ENCODE measurements at regions not wholly inside any gene's neighbourhood (a gene's known extent, or its start where the extent isn't known, plus 50 kb on each side); places are given as distances from the start of the nearest gene placed in this dataset.

DNA sequence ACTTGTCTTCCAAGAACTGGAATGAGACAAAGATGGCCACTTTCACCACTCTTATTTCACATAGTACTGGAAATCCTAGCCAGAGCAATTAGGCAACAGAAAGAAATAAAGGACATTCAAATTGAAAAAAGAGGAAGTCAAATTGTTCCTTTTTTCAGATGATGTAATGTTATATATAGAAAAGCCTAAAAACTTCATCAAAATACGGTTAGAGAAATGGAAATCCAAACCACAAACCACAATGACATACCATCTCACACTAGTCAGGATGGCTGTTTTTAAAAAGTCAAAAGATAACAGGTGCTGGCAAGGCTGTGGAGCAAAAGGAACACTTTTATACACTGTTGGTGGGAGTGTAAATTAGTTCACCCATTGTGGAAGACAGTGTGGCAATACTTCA lies 113.3 kb upstream of the SPRY2 start:
- Histone ChIP-seq H3K27me3 (ENCODE audit: control insufficient read depth in 4 of 4, insufficient read depth in 4 of 4, low read length in 3 of 4) (no peaks in the 10 kb centered on the region), H3K36me3 (ENCODE audit: control insufficient read depth in 4 of 4, insufficient read depth in 3 of 4, low read depth in 1 of 4, low read length in 3 of 4) (no peaks in the 10 kb centered on the region), H3K4me1 (ENCODE audit: control insufficient read depth in 4 of 4, insufficient read depth in 4 of 4, low read length in 3 of 4) (no peaks in the 10 kb centered on the region), H3K9ac (ENCODE audit: low read depth in 1 of 2, low read length in 2 of 2) (no peak overlapping the region), H3K4me3 (ENCODE audit: low read depth in 1 of 3, low read length in 3 of 3) (no peak overlapping the region), H3K27ac (ENCODE audit: low read depth in 1 of 2, low read length in 2 of 2) (no peak overlapping the region), H3K9me3 (ENCODE audit: control insufficient read depth in 4 of 4, low read length in 3 of 4) (no peaks in the 10 kb centered on the region)
- TF ChIP-seq EGR1 (IDR thresholded peaks at IDR 0.05; ENCODE audit: low read depth in 2 of 2) (no peak), RXRA (IDR thresholded peaks at IDR 0.05) (no peak), GABPA (IDR thresholded peaks at IDR 0.05 in 1 of 2, conservative IDR thresholded peaks at IDR 0.05 in 1 of 2) (no peak), YY1 (IDR thresholded peaks at IDR 0.05) (peak; percentile 21)
- TF ChIP-seq, protein P1, sequence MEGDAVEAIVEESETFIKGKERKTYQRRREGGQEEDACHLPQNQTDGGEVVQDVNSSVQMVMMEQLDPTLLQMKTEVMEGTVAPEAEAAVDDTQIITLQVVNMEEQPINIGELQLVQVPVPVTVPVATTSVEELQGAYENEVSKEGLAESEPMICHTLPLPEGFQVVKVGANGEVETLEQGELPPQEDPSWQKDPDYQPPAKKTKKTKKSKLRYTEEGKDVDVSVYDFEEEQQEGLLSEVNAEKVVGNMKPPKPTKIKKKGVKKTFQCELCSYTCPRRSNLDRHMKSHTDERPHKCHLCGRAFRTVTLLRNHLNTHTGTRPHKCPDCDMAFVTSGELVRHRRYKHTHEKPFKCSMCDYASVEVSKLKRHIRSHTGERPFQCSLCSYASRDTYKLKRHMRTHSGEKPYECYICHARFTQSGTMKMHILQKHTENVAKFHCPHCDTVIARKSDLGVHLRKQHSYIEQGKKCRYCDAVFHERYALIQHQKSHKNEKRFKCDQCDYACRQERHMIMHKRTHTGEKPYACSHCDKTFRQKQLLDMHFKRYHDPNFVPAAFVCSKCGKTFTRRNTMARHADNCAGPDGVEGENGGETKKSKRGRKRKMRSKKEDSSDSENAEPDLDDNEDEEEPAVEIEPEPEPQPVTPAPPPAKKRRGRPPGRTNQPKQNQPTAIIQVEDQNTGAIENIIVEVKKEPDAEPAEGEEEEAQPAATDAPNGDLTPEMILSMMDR (IDR thresholded peaks at IDR 0.05; ENCODE audit: low read depth, low read length, missing input control) = no peak
- WGBS = 67% methylated on average over 1 of the region's 1 CpG
- DNase-seq (ENCODE audit: low spot score) = no peak

DNA sequence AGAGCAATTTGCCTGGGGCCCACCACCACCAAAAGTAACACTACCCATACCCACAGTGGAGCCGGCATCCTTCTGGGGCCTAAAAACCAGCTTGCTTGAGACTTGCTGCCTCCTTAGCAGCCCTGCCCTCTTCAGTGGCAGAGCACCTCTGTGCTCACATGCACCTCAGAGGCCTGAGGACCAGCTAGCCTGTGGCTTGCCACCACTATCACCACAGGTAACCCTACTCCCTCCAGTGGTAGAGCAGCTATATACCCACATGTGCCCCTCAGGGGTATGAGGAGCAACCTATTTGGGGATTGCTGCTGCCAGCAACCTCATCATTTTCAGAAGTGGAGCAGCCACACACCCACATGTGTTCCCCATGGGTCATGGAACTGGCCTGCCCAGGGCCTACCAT lies 111.4 kb upstream of the SPRY2 start:
- Histone ChIP-seq H3K27me3 (ENCODE audit: control insufficient read depth in 4 of 4, insufficient read depth in 4 of 4, low read length in 3 of 4) (no peaks in the 10 kb centered on the region), H3K9me3 (ENCODE audit: control insufficient read depth in 4 of 4, low read length in 3 of 4) (no peaks in the 10 kb centered on the region), H3K36me3 (ENCODE audit: control insufficient read depth in 4 of 4, insufficient read depth in 3 of 4, low read depth in 1 of 4, low read length in 3 of 4) (no peaks in the 10 kb centered on the region), H3K27ac (ENCODE audit: low read depth in 1 of 2, low read length in 2 of 2) (no peak overlapping the region), H3K9ac (ENCODE audit: low read depth in 1 of 2, low read length in 2 of 2) (no peak overlapping the region), H3K4me3 (ENCODE audit: low read depth in 1 of 3, low read length in 3 of 3) (no peak overlapping the region), H3K4me1 (ENCODE audit: control insufficient read depth in 4 of 4, insufficient read depth in 4 of 4, low read length in 3 of 4) (peaks cover 0 to 6% (median 3%) of the 10 kb centered on the region in 4 donors)
- TF ChIP-seq, protein P2, sequence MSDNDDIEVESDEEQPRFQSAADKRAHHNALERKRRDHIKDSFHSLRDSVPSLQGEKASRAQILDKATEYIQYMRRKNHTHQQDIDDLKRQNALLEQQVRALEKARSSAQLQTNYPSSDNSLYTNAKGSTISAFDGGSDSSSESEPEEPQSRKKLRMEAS (IDR thresholded peaks at IDR 0.05) = no peak
- TF ChIP-seq YY1 (IDR thresholded peaks at IDR 0.05) = no peak
- no peak for TF ChIP-seq RXRA (IDR thresholded peaks at IDR 0.05)
- no peak for TF ChIP-seq RAD21 (IDR thresholded peaks at IDR 0.05)
- TF ChIP-seq JUND (IDR thresholded peaks at IDR 0.05) = no peak
- TF ChIP-seq HNF4G (IDR thresholded peaks at IDR 0.05) = no peak
- no peak for TF ChIP-seq EGR1 (IDR thresholded peaks at IDR 0.05; ENCODE audit: low read depth in 2 of 2)
- no peak for TF ChIP-seq FOXA1 (IDR thresholded peaks at IDR 0.05)
- TF ChIP-seq, protein P3, sequence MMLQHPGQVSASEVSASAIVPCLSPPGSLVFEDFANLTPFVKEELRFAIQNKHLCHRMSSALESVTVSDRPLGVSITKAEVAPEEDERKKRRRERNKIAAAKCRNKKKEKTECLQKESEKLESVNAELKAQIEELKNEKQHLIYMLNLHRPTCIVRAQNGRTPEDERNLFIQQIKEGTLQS (IDR thresholded peaks at IDR 0.05) = no peak
- no peak for TF ChIP-seq HNF4A (conservative IDR thresholded peaks at IDR 0.05)
- TF ChIP-seq NR2F2 (IDR thresholded peaks at IDR 0.05) = no peak
- no peak for TF ChIP-seq TAF1 (conservative IDR thresholded peaks at IDR 0.05)
- TF ChIP-seq, protein P4, sequence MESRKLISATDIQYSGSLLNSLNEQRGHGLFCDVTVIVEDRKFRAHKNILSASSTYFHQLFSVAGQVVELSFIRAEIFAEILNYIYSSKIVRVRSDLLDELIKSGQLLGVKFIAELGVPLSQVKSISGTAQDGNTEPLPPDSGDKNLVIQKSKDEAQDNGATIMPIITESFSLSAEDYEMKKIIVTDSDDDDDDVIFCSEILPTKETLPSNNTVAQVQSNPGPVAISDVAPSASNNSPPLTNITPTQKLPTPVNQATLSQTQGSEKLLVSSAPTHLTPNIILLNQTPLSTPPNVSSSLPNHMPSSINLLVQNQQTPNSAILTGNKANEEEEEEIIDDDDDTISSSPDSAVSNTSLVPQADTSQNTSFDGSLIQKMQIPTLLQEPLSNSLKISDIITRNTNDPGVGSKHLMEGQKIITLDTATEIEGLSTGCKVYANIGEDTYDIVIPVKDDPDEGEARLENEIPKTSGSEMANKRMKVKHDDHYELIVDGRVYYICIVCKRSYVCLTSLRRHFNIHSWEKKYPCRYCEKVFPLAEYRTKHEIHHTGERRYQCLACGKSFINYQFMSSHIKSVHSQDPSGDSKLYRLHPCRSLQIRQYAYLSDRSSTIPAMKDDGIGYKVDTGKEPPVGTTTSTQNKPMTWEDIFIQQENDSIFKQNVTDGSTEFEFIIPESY (IDR thresholded peaks at IDR 0.05) = no peak
- TF ChIP-seq SP1 (IDR thresholded peaks at IDR 0.05) = no peak
- no peak for TF ChIP-seq GABPA (IDR thresholded peaks at IDR 0.05 in 1 of 2, conservative IDR thresholded peaks at IDR 0.05 in 1 of 2)
- TF ChIP-seq, protein P1 (IDR thresholded peaks at IDR 0.05; ENCODE audit: low read depth, low read length, missing input control) = no peak
- no peak for TF ChIP-seq FOXA2 (IDR thresholded peaks at IDR 0.05)
- WGBS = 97% methylated on average over 1 of the region's 1 CpG
- no peak for DNase-seq (ENCODE audit: low spot score)
